Kidney epithelial cell (primary cell): ENCODE measurements at regions not wholly inside any gene's neighbourhood (a gene's known extent, or its start where the extent isn't known, plus 50 kb on each side); places are given as distances from the start of the nearest gene placed in this dataset.

Source experiments
- DNase-seq: peaks from one replicate; pipeline ENCODE4 v3.0.0-alpha.2; 2010; ENCODE audit warnings: low read depth
- H3K27me3 ChIP-seq: 2 replicates; pipeline ENCODE4 v1.6.0; 2011; ENCODE audit warnings: low read length; ENCODE audit not compliant: control insufficient read depth, insufficient read depth
- H3K36me3 ChIP-seq: 2 replicates; pipeline ENCODE4 v1.5.1; 2011; ENCODE audit warnings: low read length; ENCODE audit not compliant: control insufficient read depth, insufficient read depth
- H3K4me3 ChIP-seq: 2 replicates; pipeline ENCODE4 v1.5.1; 2011; ENCODE audit warnings: low read depth, mild to moderate bottlenecking, control low read depth, low read length
- TF ChIP-seq, protein P1 (sequence below): IDR thresholded peaks from 2 replicates; pipeline ENCODE4 v1.5.1; 2011; ENCODE audit warnings: mild to moderate bottlenecking, moderate library complexity, low read length, control low read depth, inconsistent platforms; ENCODE audit not compliant: insufficient read depth, poor library complexity, severe bottlenecking

GRCh38 chr5:14945450-14945849 is 73.9 kb upstream of the ANKH start:
- H3K27me3 ChIP-seq = no peaks in the 10 kb centered on the region
- DNase-seq = no peak
- H3K36me3 ChIP-seq = no peaks in the 10 kb centered on the region
- H3K4me3 ChIP-seq = no peak overlapping the region
- TF ChIP-seq, protein P1, sequence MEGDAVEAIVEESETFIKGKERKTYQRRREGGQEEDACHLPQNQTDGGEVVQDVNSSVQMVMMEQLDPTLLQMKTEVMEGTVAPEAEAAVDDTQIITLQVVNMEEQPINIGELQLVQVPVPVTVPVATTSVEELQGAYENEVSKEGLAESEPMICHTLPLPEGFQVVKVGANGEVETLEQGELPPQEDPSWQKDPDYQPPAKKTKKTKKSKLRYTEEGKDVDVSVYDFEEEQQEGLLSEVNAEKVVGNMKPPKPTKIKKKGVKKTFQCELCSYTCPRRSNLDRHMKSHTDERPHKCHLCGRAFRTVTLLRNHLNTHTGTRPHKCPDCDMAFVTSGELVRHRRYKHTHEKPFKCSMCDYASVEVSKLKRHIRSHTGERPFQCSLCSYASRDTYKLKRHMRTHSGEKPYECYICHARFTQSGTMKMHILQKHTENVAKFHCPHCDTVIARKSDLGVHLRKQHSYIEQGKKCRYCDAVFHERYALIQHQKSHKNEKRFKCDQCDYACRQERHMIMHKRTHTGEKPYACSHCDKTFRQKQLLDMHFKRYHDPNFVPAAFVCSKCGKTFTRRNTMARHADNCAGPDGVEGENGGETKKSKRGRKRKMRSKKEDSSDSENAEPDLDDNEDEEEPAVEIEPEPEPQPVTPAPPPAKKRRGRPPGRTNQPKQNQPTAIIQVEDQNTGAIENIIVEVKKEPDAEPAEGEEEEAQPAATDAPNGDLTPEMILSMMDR = no peak

GRCh38 chr5:14944996-14945395 is 73.4 kb upstream of the ANKH start:
- H3K27me3 ChIP-seq = no peaks in the 10 kb centered on the region
- TF ChIP-seq, protein P1 = no peak
- no peak overlapping the region for H3K4me3 ChIP-seq
- H3K36me3 ChIP-seq = no peaks in the 10 kb centered on the region
- DNase-seq = no peak

- TF ChIP-seq, protein P1 = no peak
- H3K4me3 ChIP-seq = no peak overlapping the region
- no peaks in the 10 kb centered on the region for H3K36me3 ChIP-seq
- DNase-seq = no peak
- no peaks in the 10 kb centered on the region for H3K27me3 ChIP-seq
These were observed 72.8 kb upstream of the ANKH start for GRCh38 chr5:14944350-14944739.

GRCh38 chr5:14942212-14942611 is 70.6 kb upstream of the ANKH start:
- Histone ChIP-seq H3K27me3 (no peaks in the 10 kb centered on the region), H3K36me3 (no peaks in the 10 kb centered on the region), H3K4me3 (no peak overlapping the region)
- TF ChIP-seq, protein P1 = no peak
- DNase-seq = no peak

GRCh38 chr5:14937254-14937653 is 65.7 kb upstream of the ANKH start:
- H3K27me3 ChIP-seq = no peaks in the 10 kb centered on the region
- no peaks in the 10 kb centered on the region for H3K36me3 ChIP-seq
- DNase-seq = no peak
- TF ChIP-seq, protein P1 = no peak
- no peak overlapping the region for H3K4me3 ChIP-seq

- DNase-seq = no peak
- Histone ChIP-seq H3K4me3 (no peak overlapping the region), H3K27me3 (no peaks in the 10 kb centered on the region), H3K36me3 (no peaks in the 10 kb centered on the region)
- TF ChIP-seq, protein P1 = no peak
These were observed 65.0 kb upstream of the ANKH start for GRCh38 chr5:14936588-14936987.
